Common myeloid progenitor, CD34-positive (primary cell): ENCODE measurements at regions not wholly inside any gene's neighbourhood (a gene's known extent, or its start where the extent isn't known, plus 50 kb on each side); places are given as distances from the start of the nearest gene placed in this dataset.

Experiments used
- CTCF ChIA-PET: fragments of 350-600 bp; sonication (Branson Sonifier 250); formaldehyde crosslinking; loops from one replicate; lab custom pipeline; 2021; ENCODE audit warnings: antibody characterized with exemption; lab: Charles Lee
- POLR2A ChIA-PET: fragments of 350-600 bp; sonication (Branson Sonifier 250); formaldehyde crosslinking; loops from one replicate; lab custom pipeline; 2021; ENCODE audit warnings: antibody characterized with exemption; lab: Charles Lee
- DNase-seq, 3 donors: peaks; one replicate each; pipeline versions ENCODE4 v3.0.0 to v3.0.0-alpha.2; 2013
- H3K27ac ChIP-seq, 2 experiments: 1 replicate in 1 of 2; 2 replicates in 1 of 2; pipeline ENCODE4 v1.7.0; 2013; ENCODE audit warnings: inconsistent platforms in 2 of 2, low read length in 2 of 2, mild to moderate bottlenecking in 2 of 2, low read depth in 1 of 2, moderate library complexity in 1 of 2; ENCODE audit not compliant: severe bottlenecking in 2 of 2, insufficient read depth in 1 of 2, poor library complexity in 1 of 2
- H3K27me3 ChIP-seq, 5 experiments: replicated peaks in 2 of 5; 1 replicate in 3 of 5; 2 replicates in 2 of 5; pipeline versions ENCODE4 v1.6.1 to v1.7.0; 2013; ENCODE audit warnings: low read length in 4 of 5, mild to moderate bottlenecking in 2 of 5, moderate library complexity in 2 of 5, inconsistent platforms in 1 of 5; ENCODE audit not compliant: insufficient read depth in 5 of 5, control insufficient read depth in 4 of 5
- H3K36me3 ChIP-seq, 4 experiments: 1 replicate in 2 of 4; 2 replicates in 2 of 4; pipeline versions ENCODE4 v1.6.1 to v1.7.0; 2013; ENCODE audit warnings: low read length in 3 of 4, control low read depth in 1 of 4, mild to moderate bottlenecking in 1 of 4; ENCODE audit not compliant: control insufficient read depth in 4 of 4, insufficient read depth in 4 of 4
- H3K4me1 ChIP-seq, 4 experiments: 1 replicate in 3 of 4; 2 replicates in 1 of 4; pipeline versions ENCODE4 v1.6.1 to v1.7.1; 2013; ENCODE audit warnings: low read length in 3 of 4, mild to moderate bottlenecking in 3 of 4, control low read depth in 1 of 4, inconsistent platforms in 1 of 4, moderate library complexity in 1 of 4; ENCODE audit not compliant: control insufficient read depth in 4 of 4, insufficient read depth in 4 of 4; ENCODE audit errors: control extremely low read depth in 1 of 4
- H3K4me3 ChIP-seq, 7 experiments: 1 replicate in 4 of 7; 2 replicates in 3 of 7; pipeline versions ENCODE4 v1.5.1 to v1.7.0; 2013; ENCODE audit warnings: mild to moderate bottlenecking in 7 of 7, low read length in 6 of 7, moderate library complexity in 6 of 7, inconsistent platforms in 2 of 7, low read depth in 2 of 7, control low read depth in 1 of 7; ENCODE audit not compliant: insufficient read depth in 4 of 7, control insufficient read depth in 1 of 7; ENCODE audit errors: extremely low read depth in 1 of 7
- H3K9me3 ChIP-seq, 5 experiments: 1 replicate in 4 of 5; 2 replicates in 1 of 5; pipeline versions ENCODE4 v1.6.1 to v1.7.1; 2013; ENCODE audit warnings: low read length in 4 of 5, mild to moderate bottlenecking in 2 of 5, inconsistent platforms in 1 of 5, low read depth in 1 of 5, moderate library complexity in 1 of 5; ENCODE audit not compliant: control insufficient read depth in 4 of 5, insufficient read depth in 2 of 5; ENCODE audit errors: control extremely low read depth in 1 of 5
- WGBS: methylation state at CpG from one replicate; pipeline ENCODE4 v1.1.5; 2013; ENCODE audit not compliant: insufficient coverage; 5-methylcytosine and 5-hydroxymethylcytosine counted together

GRCh38 chr5:27568811-27569210 lies 530.4 kb upstream of the CDH9 start:
- no peaks in the 10 kb centered on the region for H3K36me3 ChIP-seq
- H3K4me3 ChIP-seq, result no peak overlapping the region
- CTCF ChIA-PET, result no interaction called here
- H3K27me3 ChIP-seq, result no peaks in the 10 kb centered on the region
- 100% methylated on average over 1 of the region's 2 CpGs for WGBS
- no peaks in the 10 kb centered on the region for H3K9me3 ChIP-seq
- POLR2A ChIA-PET, result no interaction called here
- no peak for DNase-seq
- no peaks in the 10 kb centered on the region for H3K4me1 ChIP-seq
- no peak overlapping the region for H3K27ac ChIP-seq

GRCh38 chr5:27561408-27561807 lies 523.0 kb upstream of the CDH9 start:
- 100% methylated on average over 3 of the region's 16 CpGs for WGBS
- no peaks in the 10 kb centered on the region for H3K27me3 ChIP-seq
- no peaks in the 10 kb centered on the region for H3K36me3 ChIP-seq
- H3K4me3 ChIP-seq, result no peak overlapping the region
- no peaks in the 10 kb centered on the region for H3K9me3 ChIP-seq
- ChIA-PET CTCF (no interaction called here), POLR2A (interaction anchor here (1.0 kb wide), 1 partner anchor 70 kb away, joined by 3 read pairs; no protein-coding TSS in a partner anchor)
- no peak for DNase-seq
- no peaks in the 10 kb centered on the region for H3K4me1 ChIP-seq
- H3K27ac ChIP-seq, result no peak overlapping the region

GRCh38 chr5:27548484-27548883 lies 510.1 kb upstream of the CDH9 start:
- Histone ChIP-seq H3K36me3 (no peaks in the 10 kb centered on the region), H3K27me3 (no peaks in the 10 kb centered on the region), H3K4me1 (no peaks in the 10 kb centered on the region), H3K9me3 (peaks cover 0 to 7% (median 0%) of the 10 kb centered on the region in 5 experiments), H3K27ac (no peak overlapping the region), H3K4me3 (no peak overlapping the region)
- 100% methylated on average over 1 of the region's 2 CpGs for WGBS
- ChIA-PET POLR2A (no interaction called here), CTCF (no interaction called here)
- DNase-seq, result no peak

GRCh38 chr5:27535031-27535557 lies 496.7 kb upstream of the CDH9 start:
- POLR2A ChIA-PET, result no interaction called here
- no peak for DNase-seq
- H3K4me1 ChIP-seq, result no peaks in the 10 kb centered on the region
- CTCF ChIA-PET, result no interaction called here
- no peak overlapping the region for H3K27ac ChIP-seq
- no peaks in the 10 kb centered on the region for H3K36me3 ChIP-seq
- peaks cover 0 to 3% (median 0%) of the 10 kb centered on the region in 5 experiments for H3K9me3 ChIP-seq
- H3K27me3 ChIP-seq, result no peaks in the 10 kb centered on the region
- no peak overlapping the region for H3K4me3 ChIP-seq

- Histone ChIP-seq H3K36me3 (no peaks in the 10 kb centered on the region), H3K9me3 (peaks cover 0 to 3% (median 0%) of the 10 kb centered on the region in 5 experiments), H3K27me3 (no peaks in the 10 kb centered on the region), H3K4me1 (no peaks in the 10 kb centered on the region), H3K27ac (no peak overlapping the region), H3K4me3 (no peak overlapping the region)
- 0% methylated on average over 1 of the region's 1 CpG for WGBS
- DNase-seq, result no peak
- ChIA-PET POLR2A (no interaction called here), CTCF (no interaction called here)
Measured at GRCh38 chr5:27532305-27532704, 493.9 kb upstream of the CDH9 start.

- no peaks in the 10 kb centered on the region for H3K27me3 ChIP-seq
- DNase-seq, result no peak
- H3K27ac ChIP-seq, result no peak overlapping the region
- H3K9me3 ChIP-seq, result peaks cover 0 to 2% (median under 1%) of the 10 kb centered on the region in 5 experiments
- H3K4me1 ChIP-seq, result no peaks in the 10 kb centered on the region
- POLR2A ChIA-PET, result no interaction called here
- H3K4me3 ChIP-seq, result no peak overlapping the region
- CTCF ChIA-PET, result no interaction called here
- H3K36me3 ChIP-seq, result no peaks in the 10 kb centered on the region
Measured at GRCh38 chr5:27524515-27524914, 486.1 kb upstream of the CDH9 start.

- Histone ChIP-seq H3K27ac (no peak overlapping the region), H3K4me1 (no peaks in the 10 kb centered on the region), H3K27me3 (no peaks in the 10 kb centered on the region), H3K9me3 (peaks cover 0 to 9% (median 3%) of the 10 kb centered on the region in 5 experiments), H3K36me3 (no peaks in the 10 kb centered on the region), H3K4me3 (no peak overlapping the region)
- ChIA-PET POLR2A (no interaction called here), CTCF (no interaction called here)
- no peak for DNase-seq
- WGBS, result 97% methylated on average over 21 of the region's 21 CpGs
Measured at GRCh38 chr5:27523629-27524028, 485.2 kb upstream of the CDH9 start.
